ENCODE measurements at regions not wholly inside any gene's neighbourhood (a gene's known extent, or its start where the extent isn't known, plus 50 kb on each side); places are given as distances from the start of the nearest gene placed in this dataset.
A peak's percentile ranks its signal among the peaks of the same experiment; 100 is the strongest.

DNA sequence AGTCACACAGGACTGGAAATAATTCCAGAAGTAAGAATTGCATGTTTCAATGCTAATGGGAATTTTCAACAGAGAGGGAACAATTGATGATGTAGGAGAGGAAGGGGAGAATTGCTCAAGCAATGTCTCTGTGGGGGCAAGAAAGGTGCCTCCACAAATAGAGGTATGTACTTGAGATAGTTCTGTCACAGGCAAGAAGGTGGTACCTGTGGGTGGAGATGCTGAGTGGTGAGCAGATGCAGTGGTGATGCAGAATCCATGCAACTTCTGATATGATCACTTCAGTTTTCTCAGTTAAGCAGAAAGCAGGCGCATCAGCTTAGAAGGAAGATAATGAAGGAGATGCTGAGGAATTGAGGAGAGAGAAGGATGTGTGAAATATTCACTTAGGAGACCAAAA lies 55.1 kb upstream of the SEC24B start:
- ATAC-seq (ENCODE audit: insufficient read depth, low FRiP score) (no peak), DNase-seq (no peak)
- no peaks in the 10 kb centered on the region for H3K36me3 ChIP-seq (ENCODE audit: control insufficient read depth in 4 of 4, insufficient read depth in 4 of 4, low read length in 4 of 4)
- 96 to 99% methylated on average over 1 of the region's 1 CpG for WGBS, 2 donors
- TF ChIP-seq, protein P1, sequence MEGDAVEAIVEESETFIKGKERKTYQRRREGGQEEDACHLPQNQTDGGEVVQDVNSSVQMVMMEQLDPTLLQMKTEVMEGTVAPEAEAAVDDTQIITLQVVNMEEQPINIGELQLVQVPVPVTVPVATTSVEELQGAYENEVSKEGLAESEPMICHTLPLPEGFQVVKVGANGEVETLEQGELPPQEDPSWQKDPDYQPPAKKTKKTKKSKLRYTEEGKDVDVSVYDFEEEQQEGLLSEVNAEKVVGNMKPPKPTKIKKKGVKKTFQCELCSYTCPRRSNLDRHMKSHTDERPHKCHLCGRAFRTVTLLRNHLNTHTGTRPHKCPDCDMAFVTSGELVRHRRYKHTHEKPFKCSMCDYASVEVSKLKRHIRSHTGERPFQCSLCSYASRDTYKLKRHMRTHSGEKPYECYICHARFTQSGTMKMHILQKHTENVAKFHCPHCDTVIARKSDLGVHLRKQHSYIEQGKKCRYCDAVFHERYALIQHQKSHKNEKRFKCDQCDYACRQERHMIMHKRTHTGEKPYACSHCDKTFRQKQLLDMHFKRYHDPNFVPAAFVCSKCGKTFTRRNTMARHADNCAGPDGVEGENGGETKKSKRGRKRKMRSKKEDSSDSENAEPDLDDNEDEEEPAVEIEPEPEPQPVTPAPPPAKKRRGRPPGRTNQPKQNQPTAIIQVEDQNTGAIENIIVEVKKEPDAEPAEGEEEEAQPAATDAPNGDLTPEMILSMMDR (IDR thresholded peaks at IDR 0.05; ENCODE audit: control extremely low read depth, extremely low read depth) = no peak
- no peak overlapping the region for H3K27ac ChIP-seq (ENCODE audit: low read depth in 1 of 2, low read length in 1 of 2)
- no peaks in the 10 kb centered on the region for H3K9me3 ChIP-seq (ENCODE audit: control insufficient read depth in 4 of 4, insufficient read depth in 3 of 4, low read length in 3 of 4)
- H3K4me1 ChIP-seq (ENCODE audit: control insufficient read depth in 5 of 5, insufficient read depth in 5 of 5, low read length in 5 of 5) = no peaks in the 10 kb centered on the region
- no peaks in the 10 kb centered on the region for H3K27me3 ChIP-seq (ENCODE audit: control insufficient read depth in 3 of 3, insufficient read depth in 3 of 3, low read length in 2 of 3)
- H3K4me3 ChIP-seq = no peak overlapping the region
- no peak overlapping the region for H3K9ac ChIP-seq (ENCODE audit: insufficient read depth in 1 of 2, low read length in 2 of 2)

DNA sequence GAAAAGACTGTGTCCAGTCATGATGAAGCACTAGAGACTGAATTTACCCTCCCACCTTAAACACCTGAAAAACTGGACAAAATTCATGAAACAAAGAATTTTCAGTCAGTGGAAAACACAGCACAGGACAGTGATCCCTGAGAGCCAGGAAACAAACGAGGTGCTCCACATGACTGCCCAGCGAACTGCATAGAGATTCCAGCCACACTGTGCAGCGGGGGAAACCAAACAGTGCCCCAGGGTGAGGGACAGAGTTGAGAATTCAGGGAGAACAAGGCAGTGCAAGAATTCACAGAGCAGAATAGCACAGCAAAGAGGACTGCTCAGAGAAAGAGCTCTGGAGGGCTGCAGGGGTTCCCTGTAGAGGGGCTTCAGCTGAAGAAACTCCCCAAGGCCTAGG lies 55.5 kb upstream of the SEC24B start:
- ATAC-seq (ENCODE audit: insufficient read depth, low FRiP score) (no peak), DNase-seq (no peak)
- 77 to 80% methylated on average over 3 of the region's 3 CpGs for WGBS, 2 donors
- H3K4me3 ChIP-seq = no peak overlapping the region
- H3K27me3 ChIP-seq (ENCODE audit: control insufficient read depth in 3 of 3, insufficient read depth in 3 of 3, low read length in 2 of 3) = no peaks in the 10 kb centered on the region
- H3K9ac ChIP-seq (ENCODE audit: insufficient read depth in 1 of 2, low read length in 2 of 2) = no peak overlapping the region
- no peaks in the 10 kb centered on the region for H3K4me1 ChIP-seq (ENCODE audit: control insufficient read depth in 5 of 5, insufficient read depth in 5 of 5, low read length in 5 of 5)
- no peak overlapping the region for H3K27ac ChIP-seq (ENCODE audit: low read depth in 1 of 2, low read length in 1 of 2)
- H3K9me3 ChIP-seq (ENCODE audit: control insufficient read depth in 4 of 4, insufficient read depth in 3 of 4, low read length in 3 of 4) = no peaks in the 10 kb centered on the region
- TF ChIP-seq, protein P1 (IDR thresholded peaks at IDR 0.05; ENCODE audit: control extremely low read depth, extremely low read depth) = no peak
- H3K36me3 ChIP-seq (ENCODE audit: control insufficient read depth in 4 of 4, insufficient read depth in 4 of 4, low read length in 4 of 4) = no peaks in the 10 kb centered on the region

DNA sequence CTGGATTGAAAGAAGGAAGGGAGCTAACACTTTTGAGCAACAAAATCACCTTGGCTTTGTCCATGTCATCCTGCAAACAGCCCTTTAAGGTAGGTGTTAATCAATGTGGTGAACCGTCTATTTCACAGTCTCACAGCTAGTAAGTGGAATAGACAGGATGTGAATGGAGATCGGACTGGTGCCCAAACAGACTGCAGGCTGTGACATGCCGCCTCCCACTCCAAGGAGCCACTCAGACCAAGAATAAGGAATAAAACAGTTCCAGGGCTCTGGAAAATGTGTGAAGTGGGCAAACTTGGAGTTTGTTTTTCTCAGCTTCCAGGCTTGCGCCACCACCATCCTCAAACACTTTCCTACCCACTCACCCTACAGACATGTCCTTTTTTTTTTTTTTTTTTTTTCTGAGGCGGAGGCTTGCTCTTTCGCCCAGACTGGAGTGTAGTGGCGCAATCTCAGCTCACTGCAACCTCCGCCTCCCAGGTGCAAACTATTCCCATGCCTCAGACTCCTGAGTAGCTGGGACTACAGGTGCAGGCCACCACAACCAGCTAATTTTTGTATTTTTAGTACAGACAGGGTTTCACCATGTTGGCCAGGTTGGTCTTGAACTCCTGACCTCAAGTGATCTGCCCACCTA lies 57.7 kb upstream of the SEC24B start:
- TF ChIP-seq, protein P1 (IDR thresholded peaks at IDR 0.05; ENCODE audit: control extremely low read depth, extremely low read depth) = no peak

DNA sequence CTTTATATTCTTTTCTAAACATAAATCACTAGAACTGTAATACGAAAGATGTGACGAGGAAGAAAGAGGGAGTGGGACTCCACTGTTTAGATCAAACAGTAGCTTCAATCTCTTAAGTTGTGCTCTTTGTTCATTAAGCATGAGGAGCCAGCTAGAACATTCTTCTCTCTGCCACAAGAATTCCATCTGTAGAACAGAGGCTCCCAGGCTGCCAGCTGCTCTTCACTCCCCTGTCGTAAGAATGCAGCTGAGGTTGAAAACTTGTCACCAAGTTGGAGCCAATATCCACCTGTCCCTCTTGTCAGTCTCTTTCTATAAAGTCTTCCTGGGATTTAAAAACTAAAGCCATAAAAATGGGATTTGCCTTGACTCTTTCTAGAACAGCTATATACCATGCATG lies 65.0 kb upstream of the SEC24B start:
- Histone ChIP-seq H3K36me3 (ENCODE audit: control insufficient read depth in 4 of 4, insufficient read depth in 4 of 4, low read length in 4 of 4) (no peaks in the 10 kb centered on the region), H3K9me3 (ENCODE audit: control insufficient read depth in 4 of 4, insufficient read depth in 3 of 4, low read length in 3 of 4) (no peaks in the 10 kb centered on the region), H3K27ac (ENCODE audit: low read depth in 1 of 2, low read length in 1 of 2) (no peak overlapping the region), H3K4me1 (ENCODE audit: control insufficient read depth in 5 of 5, insufficient read depth in 5 of 5, low read length in 5 of 5) (no peaks in the 10 kb centered on the region), H3K27me3 (ENCODE audit: control insufficient read depth in 3 of 3, insufficient read depth in 3 of 3, low read length in 2 of 3) (no peaks in the 10 kb centered on the region), H3K4me3 (no peak overlapping the region), H3K9ac (ENCODE audit: insufficient read depth in 1 of 2, low read length in 2 of 2) (no peak overlapping the region)
- 85 to 88% methylated on average over 3 of the region's 3 CpGs for whole genome bisulfite sequencing, 2 donors
- ATAC-seq (ENCODE audit: insufficient read depth, low FRiP score) (no peak), DNase-seq (no peak)
- TF ChIP-seq, protein P1 (IDR thresholded peaks at IDR 0.05; ENCODE audit: control extremely low read depth, extremely low read depth) = no peak

More for the DNA sequence above, 57.7 kb upstream of the SEC24B start:
- Histone ChIP-seq H3K27me3 (ENCODE audit: control insufficient read depth in 3 of 3, insufficient read depth in 3 of 3, low read length in 2 of 3) (no peaks in the 10 kb centered on the region), H3K4me3 (no peak overlapping the region), H3K9ac (ENCODE audit: insufficient read depth in 1 of 2, low read length in 2 of 2) (no peak overlapping the region), H3K4me1 (ENCODE audit: control insufficient read depth in 5 of 5, insufficient read depth in 5 of 5, low read length in 5 of 5) (no peaks in the 10 kb centered on the region), H3K27ac (ENCODE audit: low read depth in 1 of 2, low read length in 1 of 2) (no peak overlapping the region), H3K36me3 (ENCODE audit: control insufficient read depth in 4 of 4, insufficient read depth in 4 of 4, low read length in 4 of 4) (no peaks in the 10 kb centered on the region), H3K9me3 (ENCODE audit: control insufficient read depth in 4 of 4, insufficient read depth in 3 of 4, low read length in 3 of 4) (no peaks in the 10 kb centered on the region)
- DNase-seq = no peak
- peak; percentile 42 for ATAC-seq (ENCODE audit: insufficient read depth, low FRiP score)
- 71 to 89% methylated on average over 8 of the region's 8 CpGs for WGBS, 2 donors

Data from lung (tissue), 11 donors.